Colonic mucosa (tissue), 4 donors: ENCODE measurements at regions not wholly inside any gene's neighbourhood (a gene's known extent, or its start where the extent isn't known, plus 50 kb on each side); places are given as distances from the start of the nearest gene placed in this dataset.
"Not testable (repeated sequence)": the region's sequence is repeated elsewhere in the genome, so short reads cannot be mapped to it uniquely, and the experiment has no call there.

Experiments used
- DNase-seq: peaks from one replicate; pipeline ENCODE4 v3.0.0-alpha.2; 2020
- H3K27ac ChIP-seq: fragments of 200-600 bp; one replicate; pipeline ENCODE4 v1.8.0; 2021
- H3K27me3 ChIP-seq: fragments of 200-600 bp; one replicate; pipeline ENCODE4 v1.8.0; 2021
- H3K36me3 ChIP-seq: fragments of 200-600 bp; one replicate; pipeline ENCODE4 v1.8.0; 2021
- H3K4me1 ChIP-seq: fragments of 200-600 bp; one replicate; pipeline ENCODE4 v1.8.0; 2021; ENCODE audit warnings: mild to moderate bottlenecking
- H3K4me3 ChIP-seq: fragments of 200-600 bp; one replicate; pipeline ENCODE4 v1.8.0; 2021
- H3K9ac ChIP-seq, 2 donors: one replicate each; pipeline ENCODE4 v1.7.0; 2013; ENCODE audit warnings: control low read depth in 2 of 2, low read depth in 2 of 2, low read length in 2 of 2
- H3K9me3 ChIP-seq: fragments of 200-600 bp; one replicate; pipeline ENCODE4 v1.8.0; 2021
- CTCF ChIP-seq: fragments of 200-600 bp; IDR thresholded peaks from one replicate; pipeline ENCODE4 v1.8.0; 2022; ENCODE audit warnings: antibody characterized with exemption, mild to moderate bottlenecking
- intact Hi-C: fragments of 100-400 bp; cut with DNase I; formaldehyde crosslinking; loops from one replicate; pipeline ENCODE4 v1.14.1; 2022
- donor health status: healthy.
- donor health status: DM: no; HTN: no; CAD: no.
- donor health status: DM: no; HTN: no; CAD: no.

- Histone ChIP-seq H3K36me3 (no peaks in the 10 kb centered on the region), H3K9ac (no peak overlapping the region), H3K27me3 (no peaks in the 10 kb centered on the region), H3K9me3 (no peaks in the 10 kb centered on the region), H3K27ac (no peak overlapping the region), H3K4me1 (no peaks in the 10 kb centered on the region), H3K4me3 (no peak overlapping the region)
- no peak for DNase-seq
- intact Hi-C loops: loop anchor here (10.0 kb wide), 1 partner anchor 1090 kb away; no protein-coding TSS in a partner anchor
- no peak for TF ChIP-seq CTCF
These were observed 953.0 kb upstream of the NCAM2 start for GRCh38 chr21:20045197-20045596.

GRCh38 chr21:20048130-20048837 is 949.9 kb upstream of the NCAM2 start:
- H3K9ac ChIP-seq, H3K4me1 ChIP-seq: not testable (repeated sequence)
- intact Hi-C loops: loop anchor here (10.0 kb wide), 1 partner anchor 1093 kb away; no protein-coding TSS in a partner anchor

GRCh38 chr21:20083336-20083735 is 914.9 kb upstream of the NCAM2 start:
- TF ChIP-seq CTCF: no peak
- H3K9ac ChIP-seq: no peak overlapping the region
- intact Hi-C loops: no loop called here
- no peaks in the 10 kb centered on the region for H3K36me3 ChIP-seq
- no peaks in the 10 kb centered on the region for H3K9me3 ChIP-seq
- no peak overlapping the region for H3K27ac ChIP-seq
- DNase-seq: peak; percentile 19
- H3K4me1 ChIP-seq: no peaks in the 10 kb centered on the region
- H3K27me3 ChIP-seq: no peaks in the 10 kb centered on the region
- no peak overlapping the region for H3K4me3 ChIP-seq

More at GRCh38 chr21:20048130-20048837, 949.9 kb upstream of the NCAM2 start:
- H3K36me3 ChIP-seq, H3K27ac ChIP-seq, H3K9me3 ChIP-seq, DNase-seq, H3K27me3 ChIP-seq, H3K4me3 ChIP-seq: not testable (repeated sequence)

- no peak for DNase-seq
- H3K27me3 ChIP-seq: no peaks in the 10 kb centered on the region
- H3K27ac ChIP-seq: no peak overlapping the region
- H3K4me3 ChIP-seq: no peak overlapping the region
- H3K36me3 ChIP-seq: no peaks in the 10 kb centered on the region
- TF ChIP-seq CTCF: no peak
- intact Hi-C loops: no loop called here
- H3K9ac ChIP-seq: no peak overlapping the region
- H3K4me1 ChIP-seq: no peaks in the 10 kb centered on the region
- no peaks in the 10 kb centered on the region for H3K9me3 ChIP-seq
These were observed 914.3 kb upstream of the NCAM2 start for GRCh38 chr21:20083925-20084324.

- intact Hi-C loops: no loop called here
- Histone ChIP-seq H3K27ac (no peak overlapping the region), H3K36me3 (no peaks in the 10 kb centered on the region), H3K9ac (no peak overlapping the region), H3K4me1 (no peaks in the 10 kb centered on the region), H3K27me3 (no peaks in the 10 kb centered on the region), H3K9me3 (no peaks in the 10 kb centered on the region), H3K4me3 (no peak overlapping the region)
- no peak for TF ChIP-seq CTCF
- DNase-seq: no peak
These were observed 911.7 kb upstream of the NCAM2 start for GRCh38 chr21:20086508-20086907.

GRCh38 chr21:20106368-20106767 is 891.8 kb upstream of the NCAM2 start:
- H3K4me1 ChIP-seq: no peaks in the 10 kb centered on the region
- DNase-seq: no peak
- no peaks in the 10 kb centered on the region for H3K36me3 ChIP-seq
- no peak overlapping the region for H3K4me3 ChIP-seq
- no peaks in the 10 kb centered on the region for H3K9me3 ChIP-seq
- no peaks in the 10 kb centered on the region for H3K27me3 ChIP-seq
- H3K9ac ChIP-seq: no peak overlapping the region
- intact Hi-C loops: no loop called here
- no peak for TF ChIP-seq CTCF
- H3K27ac ChIP-seq: no peak overlapping the region
